ENCODE measurements at regions not wholly inside any gene's neighbourhood (a gene's known extent, or its start where the extent isn't known, plus 50 kb on each side); places are given as distances from the start of the nearest gene placed in this dataset.

GRCh38 chr16:87236516-87237115 lies 80.6 kb downstream of the C16orf95 start:
- no peak for DNase-seq

GRCh38 chr16:87238361-87238715 lies 78.9 kb downstream of the C16orf95 start:
- no peak for DNase-seq

- DNase-seq = no peak
Measured at GRCh38 chr16:87239545-87239944, 77.6 kb downstream of the C16orf95 start.

- DNase-seq = no peak
Measured at GRCh38 chr16:87240211-87241136, 76.7 kb downstream of the C16orf95 start.

GRCh38 chr16:87241137-87241771 lies 75.9 kb downstream of the C16orf95 start:
- DNase-seq = no peak

- DNase-seq = no peak
Measured at GRCh38 chr16:87243478-87243877, 73.7 kb downstream of the C16orf95 start.

- no peak for DNase-seq
Measured at GRCh38 chr16:87244636-87245197, 72.5 kb downstream of the C16orf95 start.

GRCh38 chr16:87245511-87245910 lies 71.7 kb downstream of the C16orf95 start:
- no peak for DNase-seq

- DNase-seq = no peak
Measured at GRCh38 chr16:87246269-87247065, 70.7 kb downstream of the C16orf95 start.

GRCh38 chr16:87248714-87249113 lies 68.5 kb downstream of the C16orf95 start:
- DNase-seq = no peak

GRCh38 chr16:87249425-87249824 lies 67.8 kb downstream of the C16orf95 start:
- DNase-seq = no peak

- DNase-seq = no peak
Measured at GRCh38 chr16:87250431-87250960, 66.7 kb downstream of the C16orf95 start.

- DNase-seq = no peak
Measured at GRCh38 chr16:87252269-87252970, 64.8 kb downstream of the C16orf95 start.
